ENCODE measurements at regions not wholly inside any gene's neighbourhood (a gene's known extent, or its start where the extent isn't known, plus 50 kb on each side); places are given as distances from the start of the nearest gene placed in this dataset.

DNA sequence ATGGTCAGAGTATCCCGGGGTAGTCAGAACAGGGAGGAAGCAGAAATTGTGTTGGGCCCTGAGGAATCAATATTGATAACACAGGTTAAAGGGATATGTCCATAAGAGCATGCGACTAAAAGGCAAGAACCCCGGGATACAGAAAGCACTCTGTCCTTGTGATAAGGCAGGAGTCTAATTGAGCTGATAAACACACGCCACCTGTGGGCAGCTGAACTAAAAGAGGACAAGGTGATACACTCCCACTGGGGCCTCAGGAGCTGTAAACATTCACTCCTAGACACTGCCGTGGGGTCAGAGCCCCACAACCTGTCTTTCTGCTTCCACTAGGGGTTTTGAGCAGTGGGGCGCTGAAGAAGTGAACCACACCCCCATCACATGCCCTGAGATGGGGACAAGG is 144.7 kb upstream of the MPDZ start:
- H3K36me3 Mint-ChIP-seq: no peaks in the 10 kb centered on the region
- no peak overlapping the region for H3K27ac Mint-ChIP-seq
- H3K9me3 Mint-ChIP-seq (ENCODE audit: low read depth): no peaks in the 10 kb centered on the region
- no peak overlapping the region for H3K4me3 Mint-ChIP-seq
- no peaks in the 10 kb centered on the region for H3K4me1 Mint-ChIP-seq (ENCODE audit: low read depth)
- H3K27me3 Mint-ChIP-seq: no peaks in the 10 kb centered on the region

DNA sequence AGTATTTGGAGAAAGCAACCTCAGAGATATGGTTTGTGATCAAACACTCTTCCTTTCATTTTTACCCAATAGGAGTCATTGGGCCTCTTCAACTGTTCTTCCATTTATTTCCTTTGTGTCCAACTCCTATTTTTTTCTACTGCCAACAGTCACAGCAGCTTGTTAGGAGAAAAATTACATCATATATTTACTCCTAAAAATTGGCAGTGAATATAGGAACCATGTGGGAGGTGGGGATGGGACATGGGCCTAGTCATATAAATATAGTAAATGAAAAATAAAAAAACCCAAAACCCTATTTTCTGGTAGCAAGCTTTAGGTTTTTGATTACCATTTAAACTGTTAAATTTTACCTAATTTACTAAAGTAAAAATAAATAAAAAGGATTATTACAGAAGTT is 134.9 kb upstream of the MPDZ start:
- H3K4me3 Mint-ChIP-seq: no peak overlapping the region
- H3K27me3 Mint-ChIP-seq: peaks cover 2% of the 10 kb centered on the region
- H3K27ac Mint-ChIP-seq: no peak overlapping the region
- H3K4me1 Mint-ChIP-seq (ENCODE audit: low read depth): no peaks in the 10 kb centered on the region
- H3K36me3 Mint-ChIP-seq: no peaks in the 10 kb centered on the region
- no peaks in the 10 kb centered on the region for H3K9me3 Mint-ChIP-seq (ENCODE audit: low read depth)

DNA sequence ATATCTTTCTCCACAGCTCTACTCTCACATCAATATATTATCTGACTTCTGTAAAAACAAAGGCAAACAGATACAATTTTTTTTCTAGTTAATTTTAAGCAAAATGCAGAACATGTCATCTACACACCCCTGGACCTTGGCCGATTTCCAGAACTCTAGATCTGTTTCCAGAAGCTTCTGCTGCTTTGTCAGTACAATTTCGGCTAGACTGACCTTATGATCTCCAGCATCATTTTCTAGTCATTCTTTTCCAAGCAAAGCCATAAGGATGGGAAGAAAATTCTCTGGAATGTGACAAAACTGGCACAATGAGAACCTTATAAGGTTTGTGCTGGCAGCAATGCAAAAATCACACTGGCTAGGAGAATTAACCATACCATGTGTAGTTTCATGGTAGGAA is 132.8 kb upstream of the MPDZ start:
- H3K4me1 Mint-ChIP-seq (ENCODE audit: low read depth): no peaks in the 10 kb centered on the region
- no peak overlapping the region for H3K27ac Mint-ChIP-seq
- H3K9me3 Mint-ChIP-seq (ENCODE audit: low read depth): no peaks in the 10 kb centered on the region
- H3K27me3 Mint-ChIP-seq: peaks cover 2% of the 10 kb centered on the region
- H3K36me3 Mint-ChIP-seq: no peaks in the 10 kb centered on the region
- H3K4me3 Mint-ChIP-seq: no peak overlapping the region

DNA sequence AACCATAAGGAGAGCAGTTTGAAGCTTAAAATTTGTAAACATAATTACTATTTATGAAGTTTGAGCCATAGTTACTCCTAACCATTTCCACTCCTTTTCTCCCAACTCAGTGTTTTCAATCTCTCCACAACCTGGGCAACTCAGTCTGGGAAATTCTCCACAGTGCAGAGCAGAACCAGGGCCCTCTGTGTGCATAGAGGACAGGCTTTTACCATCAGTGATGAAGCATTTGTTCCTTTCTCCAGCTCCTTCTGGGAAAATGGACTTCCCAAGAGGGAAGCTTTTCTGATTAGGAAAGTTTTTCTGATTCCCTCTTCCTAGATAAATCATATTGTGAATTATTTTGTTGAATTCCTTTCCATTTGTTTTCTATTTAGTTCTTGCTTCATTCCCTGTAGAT is 132.3 kb upstream of the MPDZ start:
- no peak overlapping the region for H3K4me3 Mint-ChIP-seq
- H3K9me3 Mint-ChIP-seq (ENCODE audit: low read depth): no peaks in the 10 kb centered on the region
- no peaks in the 10 kb centered on the region for H3K36me3 Mint-ChIP-seq
- H3K27me3 Mint-ChIP-seq: peaks cover 2% of the 10 kb centered on the region
- no peaks in the 10 kb centered on the region for H3K4me1 Mint-ChIP-seq (ENCODE audit: low read depth)
- no peak overlapping the region for H3K27ac Mint-ChIP-seq

DNA sequence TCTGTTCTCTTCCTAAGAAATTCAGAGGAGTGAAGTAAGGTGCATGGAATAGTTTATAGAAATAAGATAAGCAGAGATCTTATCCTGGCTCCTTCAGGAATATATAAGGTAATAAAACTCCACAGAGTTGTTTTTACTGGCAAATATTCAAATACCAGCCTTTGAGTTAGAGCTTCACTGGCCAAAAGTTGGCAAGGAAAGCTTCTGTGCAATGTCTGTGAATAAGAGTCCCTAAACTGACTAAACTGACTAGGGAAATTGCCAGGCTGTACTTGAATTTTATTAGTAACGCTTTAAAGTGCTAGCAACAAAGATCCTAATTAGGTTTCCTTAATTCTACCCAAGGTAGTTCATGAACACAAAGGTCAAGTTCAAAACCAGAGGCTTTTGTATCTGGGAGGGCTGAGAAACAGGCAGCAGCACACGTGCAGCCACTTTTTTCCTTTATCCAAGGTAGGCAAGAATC is 131.1 kb upstream of the MPDZ start:
- H3K4me1 Mint-ChIP-seq (ENCODE audit: low read depth): no peaks in the 10 kb centered on the region
- no peaks in the 10 kb centered on the region for H3K9me3 Mint-ChIP-seq (ENCODE audit: low read depth)
- H3K36me3 Mint-ChIP-seq: no peaks in the 10 kb centered on the region
- peaks cover 2% of the 10 kb centered on the region for H3K27me3 Mint-ChIP-seq
- H3K27ac Mint-ChIP-seq: no peak overlapping the region
- H3K4me3 Mint-ChIP-seq: no peak overlapping the region

DNA sequence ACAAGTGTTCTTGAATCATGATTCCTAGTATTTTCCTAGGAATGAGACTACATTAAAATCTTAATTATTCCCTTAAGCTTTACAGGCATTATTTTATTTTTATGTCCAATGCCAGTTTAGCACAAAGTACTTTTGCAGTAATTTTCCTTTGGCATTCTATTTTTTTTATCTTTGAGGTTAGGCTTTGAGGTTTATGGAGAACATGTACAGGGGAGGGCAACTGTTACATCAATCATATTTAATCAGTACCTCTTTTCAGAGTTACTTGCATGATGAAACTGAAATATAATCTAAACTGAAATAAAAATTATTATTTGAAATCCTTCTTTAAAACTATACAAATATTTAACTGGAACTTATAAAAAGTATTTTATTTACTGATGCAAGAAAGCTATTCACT is 118.2 kb upstream of the MPDZ start:
- Mint-ChIP-seq H3K27me3 (no peaks in the 10 kb centered on the region), H3K36me3 (no peaks in the 10 kb centered on the region), H3K27ac (no peak overlapping the region), H3K9me3 (ENCODE audit: low read depth) (peaks cover 3% of the 10 kb centered on the region), H3K4me1 (ENCODE audit: low read depth) (no peaks in the 10 kb centered on the region), H3K4me3 (no peak overlapping the region)

DNA sequence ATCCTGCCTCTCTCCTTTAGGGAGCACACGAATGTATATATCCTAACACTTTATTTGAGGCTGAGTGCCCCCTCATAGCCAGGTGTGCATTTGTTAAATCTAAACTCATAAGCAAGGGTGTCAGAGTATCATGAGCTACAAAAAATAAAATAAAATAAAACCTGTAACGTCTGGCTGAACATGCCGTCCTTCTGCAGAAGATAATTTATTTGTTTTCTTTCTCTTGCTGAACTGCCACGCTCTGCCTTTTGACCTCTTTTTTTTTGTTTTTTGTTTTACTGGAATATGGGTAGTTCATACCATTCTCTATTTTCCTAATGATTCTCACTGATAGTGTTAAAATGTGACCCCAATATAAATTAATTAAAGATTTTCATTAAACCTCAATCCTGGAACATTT is 117.7 kb upstream of the MPDZ start:
- H3K27ac Mint-ChIP-seq: no peak overlapping the region
- no peaks in the 10 kb centered on the region for H3K4me1 Mint-ChIP-seq (ENCODE audit: low read depth)
- no peak overlapping the region for H3K4me3 Mint-ChIP-seq
- no peaks in the 10 kb centered on the region for H3K27me3 Mint-ChIP-seq
- H3K36me3 Mint-ChIP-seq: no peaks in the 10 kb centered on the region
- peaks cover 3% of the 10 kb centered on the region for H3K9me3 Mint-ChIP-seq (ENCODE audit: low read depth)

DNA sequence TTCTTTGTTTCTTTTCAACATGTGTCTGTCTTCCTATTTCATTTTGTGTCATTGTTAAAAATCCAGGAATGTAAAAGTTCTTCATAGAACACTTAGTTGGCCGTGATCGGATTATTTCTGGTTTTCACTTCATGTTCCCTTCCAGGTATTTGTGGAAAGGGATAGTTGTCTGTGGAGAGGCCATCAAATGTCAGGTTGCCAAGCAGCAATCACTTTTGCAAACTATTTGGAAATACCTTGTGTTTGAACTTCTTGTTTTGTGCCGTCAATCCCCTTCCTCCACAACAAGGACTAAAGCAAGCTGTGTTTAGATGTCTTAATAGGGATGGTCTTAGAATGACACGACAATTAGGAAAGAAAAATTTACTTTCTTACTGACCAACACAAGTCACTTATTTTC is 116.9 kb upstream of the MPDZ start:
- no peaks in the 10 kb centered on the region for H3K4me1 Mint-ChIP-seq (ENCODE audit: low read depth)
- H3K27me3 Mint-ChIP-seq: no peaks in the 10 kb centered on the region
- peaks cover 9% of the 10 kb centered on the region for H3K9me3 Mint-ChIP-seq (ENCODE audit: low read depth)
- no peak overlapping the region for H3K27ac Mint-ChIP-seq
- no peak overlapping the region for H3K4me3 Mint-ChIP-seq
- no peaks in the 10 kb centered on the region for H3K36me3 Mint-ChIP-seq

DNA sequence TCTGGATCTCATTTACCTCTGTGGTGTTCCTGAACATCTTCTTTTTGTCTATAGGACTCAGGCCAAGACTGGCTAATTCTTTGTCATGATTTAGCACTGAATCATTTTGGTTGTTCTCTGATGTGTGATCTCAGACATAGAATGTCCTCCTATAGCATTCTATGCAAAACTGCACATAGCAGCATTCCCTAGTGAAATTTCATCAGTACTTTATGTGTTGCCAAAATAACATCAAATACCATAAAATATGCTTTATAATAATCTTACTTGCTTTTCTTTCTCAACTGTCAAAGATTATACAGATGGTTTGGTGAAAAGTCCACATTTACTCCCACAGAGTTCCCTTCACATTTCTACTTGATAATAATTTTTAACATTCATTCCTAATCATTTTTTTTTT is 115.7 kb upstream of the MPDZ start:
- Mint-ChIP-seq H3K27me3 (no peaks in the 10 kb centered on the region), H3K27ac (no peak overlapping the region), H3K4me3 (no peak overlapping the region)

DNA sequence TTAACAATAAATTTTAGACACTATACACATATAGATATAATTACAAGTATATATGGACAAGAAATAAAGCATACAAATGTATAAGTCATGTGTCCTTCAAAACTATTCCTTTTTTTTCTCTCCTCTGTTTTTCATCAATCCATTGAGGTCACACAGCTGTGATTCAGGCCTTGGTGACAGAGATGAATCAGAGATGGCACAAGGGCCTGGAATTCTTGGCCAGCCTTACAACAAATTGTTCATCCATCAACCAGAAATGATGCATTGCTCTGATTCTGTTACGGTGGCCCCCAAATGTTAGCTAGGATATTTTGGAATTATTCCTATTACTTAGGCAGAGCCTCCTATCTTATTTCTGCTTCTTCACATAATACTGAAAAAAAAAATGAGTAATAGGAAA is 108.7 kb upstream of the MPDZ start:
- H3K36me3 Mint-ChIP-seq: no peaks in the 10 kb centered on the region
- no peaks in the 10 kb centered on the region for H3K27me3 Mint-ChIP-seq
- no peak overlapping the region for H3K27ac Mint-ChIP-seq
- H3K4me3 Mint-ChIP-seq: no peak overlapping the region
- H3K4me1 Mint-ChIP-seq (ENCODE audit: low read depth): no peaks in the 10 kb centered on the region
- H3K9me3 Mint-ChIP-seq (ENCODE audit: low read depth): peaks cover 19% of the 10 kb centered on the region

More for the DNA sequence above, 115.7 kb upstream of the MPDZ start:
- Mint-ChIP-seq H3K36me3 (no peaks in the 10 kb centered on the region), H3K9me3 (ENCODE audit: low read depth) (peaks cover 13% of the 10 kb centered on the region), H3K4me1 (ENCODE audit: low read depth) (no peaks in the 10 kb centered on the region)

DNA sequence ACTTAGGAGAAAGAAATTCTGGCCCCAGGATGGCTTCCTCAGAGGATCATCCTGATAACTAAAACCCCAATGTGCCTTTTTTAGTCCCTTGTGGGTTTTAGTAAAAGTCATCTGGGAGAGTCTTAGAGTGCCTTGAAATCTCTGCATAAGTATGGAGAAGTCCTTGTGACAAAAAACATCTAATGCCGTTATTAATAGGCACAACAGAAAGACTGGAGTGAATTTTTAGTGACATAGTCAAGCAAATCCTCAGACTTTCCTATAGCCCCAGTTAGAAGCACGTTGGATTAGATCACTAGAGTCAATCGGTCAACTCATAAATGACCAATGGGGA is 108.2 kb upstream of the MPDZ start:
- H3K27ac Mint-ChIP-seq: no peak overlapping the region
- no peaks in the 10 kb centered on the region for H3K27me3 Mint-ChIP-seq
- no peaks in the 10 kb centered on the region for H3K4me1 Mint-ChIP-seq (ENCODE audit: low read depth)
- no peaks in the 10 kb centered on the region for H3K36me3 Mint-ChIP-seq
- peaks cover 23% of the 10 kb centered on the region for H3K9me3 Mint-ChIP-seq (ENCODE audit: low read depth)
- no peak overlapping the region for H3K4me3 Mint-ChIP-seq

DNA sequence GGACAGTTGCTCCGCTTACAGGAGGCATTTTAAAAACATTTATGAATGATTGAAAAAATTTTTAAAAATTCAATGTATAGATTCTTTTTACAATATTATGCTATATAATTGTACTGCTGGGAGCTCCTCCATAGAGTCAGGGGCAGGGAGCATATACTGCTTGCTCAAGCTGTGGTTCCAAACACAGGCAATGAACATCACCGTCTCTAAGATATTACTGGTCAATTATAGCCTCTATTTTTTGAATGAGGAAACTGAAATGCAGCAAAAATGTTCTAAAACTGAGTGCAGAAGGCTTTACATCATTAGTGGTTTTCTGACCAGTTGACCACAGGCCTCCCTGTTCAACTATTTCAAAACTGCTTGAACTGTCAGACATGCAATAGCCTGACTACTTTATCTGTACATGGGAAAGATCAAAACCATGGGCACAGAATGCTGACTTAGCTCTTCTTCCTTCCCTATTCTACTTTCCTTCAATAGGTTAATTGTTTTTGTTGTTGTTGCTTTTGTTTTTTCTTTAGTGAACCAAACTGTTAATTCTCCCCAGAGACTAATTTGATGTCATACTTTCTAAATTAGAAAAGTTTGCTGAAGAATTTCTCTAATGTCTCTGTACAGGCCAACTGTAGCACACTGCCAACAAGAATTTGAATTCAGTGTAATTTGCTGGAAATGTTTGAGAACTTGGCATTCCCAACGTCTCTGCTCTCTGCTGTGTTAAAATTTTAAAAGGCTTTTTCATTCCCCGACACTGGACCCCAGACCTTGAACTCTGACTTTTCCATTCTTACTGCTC is 107.6 kb upstream of the MPDZ start:
- H3K9me3 Mint-ChIP-seq (ENCODE audit: low read depth): peaks cover 26% of the 10 kb centered on the region
- H3K27ac Mint-ChIP-seq: no peak overlapping the region
- no peaks in the 10 kb centered on the region for H3K4me1 Mint-ChIP-seq (ENCODE audit: low read depth)
- H3K36me3 Mint-ChIP-seq: no peaks in the 10 kb centered on the region
- H3K4me3 Mint-ChIP-seq: no peak overlapping the region
- H3K27me3 Mint-ChIP-seq: no peaks in the 10 kb centered on the region

DNA sequence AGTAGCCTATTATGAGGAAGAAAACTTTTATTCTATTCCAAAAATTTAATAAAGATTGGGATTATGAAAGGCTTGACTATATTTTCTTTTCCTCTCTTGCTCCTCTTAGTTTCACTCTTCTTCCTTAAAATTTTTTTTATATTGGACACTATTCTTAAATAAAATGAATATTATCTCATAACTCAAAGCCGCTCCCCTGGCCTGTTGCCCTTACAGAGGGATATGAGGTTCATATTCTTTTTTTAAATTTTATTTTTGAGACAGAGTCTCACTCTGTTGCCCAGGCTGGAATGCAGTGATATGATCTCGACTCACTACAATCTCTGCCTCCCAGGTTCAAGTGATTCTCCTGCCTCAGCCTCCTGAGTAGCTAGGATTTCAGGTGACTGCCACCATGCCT is 106.8 kb upstream of the MPDZ start:
- H3K9me3 Mint-ChIP-seq (ENCODE audit: low read depth): peaks cover 20% of the 10 kb centered on the region
- no peaks in the 10 kb centered on the region for H3K27me3 Mint-ChIP-seq
- no peaks in the 10 kb centered on the region for H3K4me1 Mint-ChIP-seq (ENCODE audit: low read depth)
- no peak overlapping the region for H3K27ac Mint-ChIP-seq
- H3K4me3 Mint-ChIP-seq: no peak overlapping the region
- H3K36me3 Mint-ChIP-seq: no peaks in the 10 kb centered on the region

DNA sequence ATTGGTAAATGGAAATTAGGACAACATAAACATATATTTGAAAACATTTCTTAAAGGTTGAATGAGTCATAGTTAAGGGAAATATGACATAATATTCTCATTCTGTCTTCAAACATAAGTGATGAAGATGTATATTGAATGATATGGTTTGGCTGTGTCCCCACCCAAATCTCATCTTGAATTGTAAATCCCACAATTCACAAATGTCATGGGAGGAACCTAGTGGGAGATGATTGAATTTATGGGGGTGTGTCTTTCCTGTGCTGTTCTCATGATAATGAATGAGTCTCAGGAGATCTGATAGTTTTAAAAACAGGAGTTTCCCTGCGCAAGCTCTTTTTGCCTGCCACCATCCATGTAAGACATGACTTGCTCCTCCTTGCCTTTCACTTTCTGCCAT is 104.4 kb upstream of the MPDZ start:
- no peak overlapping the region for H3K4me3 Mint-ChIP-seq

DNA sequence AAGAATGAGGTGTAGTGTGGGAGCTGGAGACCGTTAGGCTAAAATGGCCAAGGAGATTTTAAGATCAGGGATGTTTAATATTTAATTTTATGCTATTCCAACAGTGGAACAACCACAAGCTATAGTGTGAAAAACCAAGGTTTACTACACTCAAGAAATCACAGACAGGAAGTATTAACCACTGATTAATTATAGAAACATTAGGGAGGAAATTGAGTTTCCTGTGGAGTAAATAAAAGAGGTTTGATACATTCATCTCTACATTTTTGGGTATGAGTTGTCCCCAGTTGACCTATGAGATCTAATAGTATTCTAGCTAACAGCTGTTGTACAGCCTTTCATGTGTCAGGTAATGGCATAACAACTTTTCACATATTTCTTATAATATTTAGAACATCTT is 103.7 kb upstream of the MPDZ start:
- Mint-ChIP-seq H3K27me3 (no peaks in the 10 kb centered on the region), H3K4me3 (no peak overlapping the region), H3K36me3 (no peaks in the 10 kb centered on the region), H3K9me3 (ENCODE audit: low read depth) (peaks cover 12% of the 10 kb centered on the region), H3K4me1 (ENCODE audit: low read depth) (no peaks in the 10 kb centered on the region), H3K27ac (no peak overlapping the region)

More for the DNA sequence above, 104.4 kb upstream of the MPDZ start:
- peaks cover 12% of the 10 kb centered on the region for H3K9me3 Mint-ChIP-seq (ENCODE audit: low read depth)
- H3K27me3 Mint-ChIP-seq: no peaks in the 10 kb centered on the region
- H3K27ac Mint-ChIP-seq: no peak overlapping the region
- no peaks in the 10 kb centered on the region for H3K4me1 Mint-ChIP-seq (ENCODE audit: low read depth)
- no peaks in the 10 kb centered on the region for H3K36me3 Mint-ChIP-seq

DNA sequence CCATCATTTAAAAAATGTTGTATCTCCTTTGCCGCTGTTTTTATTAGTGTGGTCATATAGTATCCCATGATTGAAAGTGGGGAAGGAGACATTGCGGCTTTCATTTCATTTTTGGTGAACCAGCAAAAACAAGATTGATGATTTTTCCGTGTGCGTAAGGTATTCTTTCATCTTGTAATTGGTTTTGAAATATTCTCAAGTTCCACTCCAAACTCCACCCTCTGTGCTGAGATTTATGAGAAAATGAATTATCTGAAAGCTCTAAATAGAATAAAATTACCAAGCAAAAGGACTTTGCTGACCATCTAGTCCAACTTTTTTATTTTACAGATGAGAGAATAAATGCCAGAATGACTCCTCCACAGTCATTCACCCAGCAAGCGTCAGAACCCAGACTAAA is 103.1 kb upstream of the MPDZ start:
- Mint-ChIP-seq H3K27ac (no peak overlapping the region), H3K27me3 (no peaks in the 10 kb centered on the region), H3K9me3 (ENCODE audit: low read depth) (peaks cover 12% of the 10 kb centered on the region)

More for the DNA sequence above, 103.1 kb upstream of the MPDZ start:
- Mint-ChIP-seq H3K36me3 (no peaks in the 10 kb centered on the region), H3K4me1 (ENCODE audit: low read depth) (no peaks in the 10 kb centered on the region), H3K4me3 (no peak overlapping the region)
